ENCODE measurements at regions not wholly inside any gene's neighbourhood (a gene's known extent, or its start where the extent isn't known, plus 50 kb on each side); places are given as distances from the start of the nearest gene placed in this dataset.

- Mint-ChIP-seq H3K36me3 (ENCODE audit: low read depth) (no peaks in the 10 kb centered on the region), H3K4me3 (no peak overlapping the region), H3K9me3 (no peaks in the 10 kb centered on the region), H3K4me1 (no peaks in the 10 kb centered on the region), H3K27ac (no peak overlapping the region), H3K27me3 (peaks cover 4% of the 10 kb centered on the region)
- DNase-seq = no peak
- no peak for ATAC-seq
These were observed 50.9 kb upstream of the CXCL14 start for GRCh38 chr5:135629666-135630065.

- Mint-ChIP-seq H3K36me3 (ENCODE audit: low read depth) (no peaks in the 10 kb centered on the region), H3K27me3 (peaks cover 4% of the 10 kb centered on the region), H3K9me3 (no peaks in the 10 kb centered on the region), H3K4me3 (no peak overlapping the region), H3K27ac (no peak overlapping the region), H3K4me1 (no peaks in the 10 kb centered on the region)
- no peak for ATAC-seq
- no peak for DNase-seq
These were observed 50.2 kb upstream of the CXCL14 start for GRCh38 chr5:135628771-135629563.

Measured in activated naive CD8-positive, alpha-beta T cell treated with anti-CD3 and anti-CD28 coated beads, Interleukin-2, amount 50 U/mL, for 24 hours (primary cell).